Activated CD4-positive, alpha-beta memory T cell treated with anti-CD3 and anti-CD28 coated beads for 36 hours (primary cell): ENCODE measurements at regions not wholly inside any gene's neighbourhood (a gene's known extent, or its start where the extent isn't known, plus 50 kb on each side); places are given as distances from the start of the nearest gene placed in this dataset.

Experiments used
- CTCF ChIA-PET: fragments of 350-600 bp; sonication (Branson Sonifier 250); formaldehyde crosslinking; loops from one replicate; lab custom pipeline; 2021; ENCODE audit warnings: antibody characterized with exemption, inconsistent platforms; lab: Charles Lee
- POLR2A ChIA-PET: fragments of 350-600 bp; sonication (Branson Sonifier 250); formaldehyde crosslinking; loops from one replicate; lab custom pipeline; 2021; ENCODE audit warnings: antibody characterized with exemption; lab: Charles Lee
- DNase-seq: peaks from one replicate; pipeline ENCODE4 v3.0.0-alpha.2; 2020
- H3K27ac Mint-ChIP-seq: one replicate; pipeline ENCODE4 v1.8.0; 2021; ENCODE audit warnings: mixed read lengths
- H3K27me3 Mint-ChIP-seq: one replicate; pipeline ENCODE4 v1.8.0; 2021; ENCODE audit warnings: mixed read lengths
- H3K36me3 Mint-ChIP-seq: one replicate; pipeline ENCODE4 v1.8.0; 2021; ENCODE audit warnings: mixed read lengths
- H3K4me1 Mint-ChIP-seq: one replicate; pipeline ENCODE4 v1.8.0; 2021; ENCODE audit warnings: low read depth, mixed read lengths
- H3K4me3 Mint-ChIP-seq: one replicate; pipeline ENCODE4 v1.8.0; 2021; ENCODE audit warnings: mild to moderate bottlenecking, mixed read lengths
- H3K9me3 Mint-ChIP-seq: one replicate; pipeline ENCODE4 v1.8.0; 2021; ENCODE audit warnings: mixed read lengths
- intact Hi-C: fragments of 100-400 bp; cut with micrococcal nuclease; formaldehyde crosslinking; loops from one replicate; pipeline ENCODE4 v1.15.1; 2023

GRCh38 chr4:181259081-181259709 lies 984.0 kb upstream of the TENM3 start:
- ChIA-PET CTCF (no interaction called here), POLR2A (no interaction called here)
- no peak overlapping the region for H3K27ac Mint-ChIP-seq
- no peaks in the 10 kb centered on the region for H3K27me3 Mint-ChIP-seq
- DNase-seq = no peak
- H3K4me3 Mint-ChIP-seq = no peak overlapping the region
- H3K4me1 Mint-ChIP-seq = no peaks in the 10 kb centered on the region
- H3K36me3 Mint-ChIP-seq = no peaks in the 10 kb centered on the region
- peaks cover 2% of the 10 kb centered on the region for H3K9me3 Mint-ChIP-seq
- intact Hi-C loops = no loop called here

DNA sequence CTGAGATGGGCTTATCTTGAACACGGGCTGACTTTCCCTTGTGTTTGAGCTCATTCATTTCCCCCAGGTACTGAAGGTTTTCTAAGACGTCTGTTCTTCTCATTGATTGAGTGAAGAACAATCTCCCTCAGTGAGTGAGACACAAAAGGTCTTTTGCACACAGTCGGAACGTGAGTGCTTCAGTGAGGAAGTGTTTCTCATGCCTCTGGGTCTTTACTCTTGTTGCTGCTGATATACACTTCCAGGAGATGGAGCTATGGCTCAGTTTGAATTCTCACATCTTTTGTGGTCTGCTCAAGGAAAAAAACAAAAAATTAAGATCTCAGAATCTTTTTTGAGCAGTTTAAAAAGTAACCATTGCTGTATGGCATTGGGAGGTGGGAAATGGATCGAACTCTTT lies 981.9 kb upstream of the TENM3 start:
- Mint-ChIP-seq H3K4me3 (no peak overlapping the region), H3K36me3 (no peaks in the 10 kb centered on the region), H3K27me3 (no peaks in the 10 kb centered on the region), H3K27ac (no peak overlapping the region), H3K4me1 (no peaks in the 10 kb centered on the region), H3K9me3 (no peaks in the 10 kb centered on the region)
- intact Hi-C loops = no loop called here
- ChIA-PET CTCF (interaction anchor here (0.9 kb wide), 1 partner anchor 16 kb away, joined by 3 read pairs; no protein-coding TSS in a partner anchor), POLR2A (no interaction called here)
- no peak for DNase-seq

GRCh38 chr4:181264893-181265292 lies 978.3 kb upstream of the TENM3 start:
- no peaks in the 10 kb centered on the region for H3K27me3 Mint-ChIP-seq
- CTCF ChIA-PET = no interaction called here
- POLR2A ChIA-PET = no interaction called here
- intact Hi-C loops = no loop called here
- H3K4me3 Mint-ChIP-seq = no peak overlapping the region
- no peak overlapping the region for H3K27ac Mint-ChIP-seq
- no peaks in the 10 kb centered on the region for H3K9me3 Mint-ChIP-seq
- no peak for DNase-seq
- H3K36me3 Mint-ChIP-seq = no peaks in the 10 kb centered on the region
- no peaks in the 10 kb centered on the region for H3K4me1 Mint-ChIP-seq

DNA sequence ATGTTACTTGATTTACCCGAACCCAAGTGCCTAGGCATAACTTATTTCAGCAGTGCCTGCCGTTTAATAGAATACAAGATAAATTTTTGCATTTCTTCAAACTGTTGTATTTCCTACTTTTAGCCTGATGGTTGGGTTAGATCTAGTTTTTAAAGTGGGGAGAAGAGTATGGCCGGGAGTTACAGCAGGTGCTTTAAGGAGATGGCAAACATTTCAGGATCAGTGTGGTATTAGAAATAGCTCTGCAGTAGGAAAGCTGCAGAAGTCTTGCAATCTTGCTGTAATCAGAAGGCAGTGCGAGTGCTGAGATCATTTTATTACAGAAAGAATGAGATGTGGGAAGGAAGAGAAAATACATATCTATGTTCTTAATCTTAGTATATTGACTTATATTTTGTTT lies 977.8 kb upstream of the TENM3 start:
- no peak for DNase-seq
- intact Hi-C loops = no loop called here
- CTCF ChIA-PET = no interaction called here
- POLR2A ChIA-PET = no interaction called here
- Mint-ChIP-seq H3K27me3 (no peaks in the 10 kb centered on the region), H3K4me3 (no peak overlapping the region), H3K4me1 (no peaks in the 10 kb centered on the region), H3K36me3 (no peaks in the 10 kb centered on the region), H3K9me3 (no peaks in the 10 kb centered on the region), H3K27ac (no peak overlapping the region)

DNA sequence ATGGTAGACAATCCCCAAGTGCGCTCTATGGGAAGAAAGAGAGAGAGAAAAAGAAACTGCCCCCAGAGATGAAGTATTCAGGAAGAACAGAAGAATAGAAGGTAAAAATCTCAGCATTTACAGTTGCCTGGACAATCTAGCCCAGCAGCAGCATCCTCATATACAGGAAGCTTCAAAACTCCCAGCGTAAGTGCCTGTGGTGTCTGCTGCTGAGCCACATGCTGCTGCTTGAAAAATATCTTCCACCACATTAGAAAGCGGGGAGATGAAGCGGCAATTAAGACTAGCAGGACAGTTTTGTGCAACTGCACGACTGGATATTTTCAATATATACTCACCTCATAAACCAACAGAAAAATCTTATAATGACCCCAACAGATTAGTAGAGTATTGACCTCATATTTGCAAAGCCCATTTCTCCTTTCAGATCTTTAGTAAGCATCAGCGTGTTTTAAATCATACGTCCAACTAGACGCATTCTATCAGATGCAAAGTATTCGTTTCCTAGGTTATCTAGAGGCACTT lies 972.0 kb upstream of the TENM3 start:
- intact Hi-C loops = no loop called here
- POLR2A ChIA-PET = no interaction called here
- H3K9me3 Mint-ChIP-seq = no peaks in the 10 kb centered on the region

DNA sequence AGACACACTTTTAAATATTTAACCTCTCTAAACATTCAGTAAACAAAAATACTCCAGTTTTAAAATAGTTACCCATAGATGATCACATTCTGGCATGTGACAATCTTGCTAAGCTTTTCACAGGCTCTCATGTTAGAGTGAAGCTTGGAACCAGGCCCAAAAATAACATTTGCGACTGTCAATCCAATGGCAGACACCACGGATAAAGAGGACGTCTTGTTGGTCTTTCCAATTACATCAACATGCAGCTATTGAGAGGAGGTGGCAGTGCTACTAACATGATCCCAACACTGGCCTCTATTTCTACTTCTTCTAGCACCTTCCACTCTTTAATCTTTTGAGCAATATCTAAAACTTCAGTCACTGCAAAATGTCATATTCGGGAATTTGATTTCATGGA lies 970.8 kb upstream of the TENM3 start:
- DNase-seq = no peak
- Mint-ChIP-seq H3K4me1 (no peaks in the 10 kb centered on the region), H3K27ac (no peak overlapping the region), H3K36me3 (no peaks in the 10 kb centered on the region), H3K27me3 (no peaks in the 10 kb centered on the region), H3K9me3 (no peaks in the 10 kb centered on the region), H3K4me3 (no peak overlapping the region)
- ChIA-PET POLR2A (no interaction called here), CTCF (no interaction called here)
- intact Hi-C loops = no loop called here

More for the DNA sequence above, 972.0 kb upstream of the TENM3 start:
- Mint-ChIP-seq H3K27me3 (no peaks in the 10 kb centered on the region), H3K4me1 (no peaks in the 10 kb centered on the region), H3K4me3 (no peak overlapping the region), H3K36me3 (no peaks in the 10 kb centered on the region), H3K27ac (no peak overlapping the region)
- CTCF ChIA-PET = interaction anchor here (1.0 kb wide), 1 partner anchor 128 kb away, joined by 3 read pairs; no protein-coding TSS in a partner anchor
- no peak for DNase-seq

DNA sequence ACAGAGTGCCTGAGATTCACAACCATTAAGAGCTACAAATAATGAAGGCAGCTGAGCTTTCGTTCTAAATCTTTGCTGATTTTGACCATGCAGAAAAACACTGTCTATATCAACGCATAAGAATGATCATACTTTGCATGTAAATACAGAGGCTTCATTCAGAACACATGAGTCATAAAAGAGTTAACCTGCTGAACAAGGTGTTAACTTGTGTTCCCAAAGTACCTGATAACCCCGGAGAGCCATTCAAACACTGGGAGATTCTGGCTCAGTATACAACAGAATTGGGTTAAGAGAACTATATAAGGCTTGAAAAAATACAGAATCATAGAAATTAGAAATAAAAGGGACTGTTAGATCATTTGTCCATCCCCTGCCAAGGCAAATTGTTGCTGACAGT lies 964.3 kb upstream of the TENM3 start:
- ChIA-PET CTCF (no interaction called here), POLR2A (no interaction called here)
- no peaks in the 10 kb centered on the region for H3K36me3 Mint-ChIP-seq
- H3K4me1 Mint-ChIP-seq = no peaks in the 10 kb centered on the region
- H3K9me3 Mint-ChIP-seq = peaks cover 5% of the 10 kb centered on the region
- no peaks in the 10 kb centered on the region for H3K27me3 Mint-ChIP-seq
- H3K4me3 Mint-ChIP-seq = no peak overlapping the region
- intact Hi-C loops = no loop called here
- no peak overlapping the region for H3K27ac Mint-ChIP-seq
- DNase-seq = no peak

DNA sequence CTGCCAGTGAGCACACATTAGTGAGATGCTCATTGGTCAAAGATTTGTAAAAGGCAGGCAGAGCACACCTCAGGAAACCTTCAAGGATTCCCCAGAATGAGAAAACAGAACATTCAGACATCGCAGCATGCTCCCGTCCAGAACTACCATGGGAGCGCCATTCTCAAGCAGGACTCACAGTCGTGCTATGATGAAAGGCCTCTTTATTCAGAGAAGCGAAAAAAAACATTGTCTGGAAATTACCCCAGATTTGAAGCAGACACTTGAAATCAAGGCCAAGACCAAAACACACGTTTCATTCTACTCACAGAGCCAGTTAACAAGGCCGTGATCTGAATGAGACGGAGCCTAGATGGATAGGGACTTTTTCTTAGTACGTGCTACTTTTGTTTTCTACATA lies 961.8 kb upstream of the TENM3 start:
- no peaks in the 10 kb centered on the region for H3K27me3 Mint-ChIP-seq
- intact Hi-C loops = no loop called here
- H3K4me3 Mint-ChIP-seq = no peak overlapping the region

DNA sequence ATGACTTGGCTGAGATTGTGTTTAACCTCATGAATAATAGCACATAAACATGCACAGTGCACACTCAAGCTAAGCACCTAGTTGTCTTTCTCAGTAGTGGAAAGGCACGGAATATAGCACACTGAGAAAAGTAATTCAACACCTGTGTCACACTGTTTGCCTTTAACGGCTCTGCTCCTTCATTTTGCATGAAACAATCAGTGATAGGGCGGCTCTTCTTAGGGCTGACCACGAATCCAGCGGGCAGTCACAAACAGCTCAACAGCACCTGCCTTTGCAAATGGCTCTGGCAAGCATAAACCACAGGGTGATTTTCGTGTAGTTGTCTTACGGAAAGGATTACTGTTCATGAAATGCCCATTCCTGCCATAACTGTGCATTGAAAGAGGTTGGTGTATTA lies 954.0 kb upstream of the TENM3 start:
- H3K27me3 Mint-ChIP-seq = no peaks in the 10 kb centered on the region
- ChIA-PET POLR2A (no interaction called here), CTCF (no interaction called here)
- peaks cover 2% of the 10 kb centered on the region for H3K9me3 Mint-ChIP-seq
- no peak for DNase-seq
- H3K4me1 Mint-ChIP-seq = no peaks in the 10 kb centered on the region
- no peak overlapping the region for H3K4me3 Mint-ChIP-seq
- no peak overlapping the region for H3K27ac Mint-ChIP-seq
- H3K36me3 Mint-ChIP-seq = no peaks in the 10 kb centered on the region
- intact Hi-C loops = no loop called here

More for the DNA sequence above, 961.8 kb upstream of the TENM3 start:
- no peaks in the 10 kb centered on the region for H3K36me3 Mint-ChIP-seq
- no peaks in the 10 kb centered on the region for H3K4me1 Mint-ChIP-seq
- no peak overlapping the region for H3K27ac Mint-ChIP-seq
- H3K9me3 Mint-ChIP-seq = peaks cover 8% of the 10 kb centered on the region
- CTCF ChIA-PET = no interaction called here
- no peak for DNase-seq
- POLR2A ChIA-PET = no interaction called here

DNA sequence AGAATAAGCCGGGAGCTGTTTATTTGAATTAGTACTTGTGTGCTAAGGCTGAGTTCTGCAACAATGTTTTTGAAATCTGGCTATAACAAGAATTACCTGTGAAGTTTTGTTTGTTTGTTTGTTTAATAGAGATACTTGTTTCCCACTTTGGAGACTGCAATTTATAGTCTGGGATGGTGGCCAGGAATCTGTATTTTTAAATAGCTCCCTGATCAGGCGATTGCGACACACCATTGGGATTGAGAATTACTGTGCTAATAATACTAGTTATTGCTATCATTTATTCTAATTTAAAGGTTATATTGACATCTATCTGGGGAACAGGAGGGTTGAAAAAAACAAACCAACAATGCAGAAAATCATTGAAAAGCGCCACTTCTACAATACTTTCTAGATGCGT lies 951.6 kb upstream of the TENM3 start:
- CTCF ChIA-PET = no interaction called here
- Mint-ChIP-seq H3K9me3 (no peaks in the 10 kb centered on the region), H3K36me3 (no peaks in the 10 kb centered on the region), H3K27me3 (no peaks in the 10 kb centered on the region), H3K4me3 (no peak overlapping the region), H3K27ac (no peak overlapping the region), H3K4me1 (no peaks in the 10 kb centered on the region)
- intact Hi-C loops = no loop called here
- DNase-seq = no peak
- POLR2A ChIA-PET = no interaction called here

DNA sequence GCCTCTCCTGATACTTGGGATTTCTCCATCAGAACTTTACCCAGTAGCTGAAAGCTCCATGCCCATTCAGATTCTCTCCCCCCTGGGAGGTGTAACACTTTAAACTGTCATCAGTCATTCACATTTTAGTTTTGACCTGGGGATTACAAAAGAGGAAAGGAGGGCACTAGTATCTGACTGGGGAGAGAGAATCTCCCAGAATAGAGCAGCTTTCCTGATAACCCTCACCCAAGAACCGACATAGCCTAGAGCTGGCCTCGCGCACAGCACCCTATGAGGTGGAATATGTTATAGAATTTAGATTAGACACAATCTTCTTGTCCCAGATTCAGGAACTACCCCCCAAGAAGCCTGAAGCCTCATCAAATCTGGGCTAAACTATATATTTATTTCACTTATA lies 950.2 kb upstream of the TENM3 start:
- Mint-ChIP-seq H3K27ac (no peak overlapping the region), H3K4me3 (no peak overlapping the region), H3K4me1 (no peaks in the 10 kb centered on the region), H3K36me3 (no peaks in the 10 kb centered on the region), H3K9me3 (peaks cover 8% of the 10 kb centered on the region), H3K27me3 (no peaks in the 10 kb centered on the region)
- intact Hi-C loops = no loop called here
- DNase-seq = no peak
- CTCF ChIA-PET = no interaction called here
- POLR2A ChIA-PET = interaction anchor here (0.6 kb wide), 1 partner anchor 806 kb away, joined by 8 read pairs; no protein-coding TSS in a partner anchor

GRCh38 chr4:181293541-181293940 lies 949.7 kb upstream of the TENM3 start:
- intact Hi-C loops = no loop called here
- POLR2A ChIA-PET = no interaction called here
- H3K9me3 Mint-ChIP-seq = peaks cover 8% of the 10 kb centered on the region
- H3K4me3 Mint-ChIP-seq = no peak overlapping the region
- H3K27ac Mint-ChIP-seq = no peak overlapping the region
- H3K4me1 Mint-ChIP-seq = no peaks in the 10 kb centered on the region
- H3K27me3 Mint-ChIP-seq = no peaks in the 10 kb centered on the region
- CTCF ChIA-PET = no interaction called here
- no peak for DNase-seq
- no peaks in the 10 kb centered on the region for H3K36me3 Mint-ChIP-seq

DNA sequence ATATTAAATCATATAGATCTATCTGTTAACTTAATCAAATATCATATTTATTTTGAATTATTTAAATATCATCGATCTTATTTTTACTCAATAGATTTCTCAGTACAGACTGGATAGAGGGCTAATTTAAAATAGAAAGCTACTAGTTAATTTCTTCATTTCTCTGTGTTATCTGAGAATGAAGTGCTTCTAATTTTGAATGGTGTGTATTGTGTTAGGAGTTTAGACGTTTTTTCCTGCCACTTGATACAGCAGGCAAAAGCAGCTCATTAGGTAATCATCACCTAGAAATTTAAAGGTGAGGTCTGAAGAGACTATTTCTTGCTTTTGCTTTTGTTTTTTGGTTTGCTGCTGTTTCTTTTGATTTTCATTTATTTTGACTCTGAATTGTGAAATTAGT lies 948.8 kb upstream of the TENM3 start:
- POLR2A ChIA-PET = no interaction called here
- no peak overlapping the region for H3K4me3 Mint-ChIP-seq

More for the DNA sequence above, 948.8 kb upstream of the TENM3 start:
- H3K4me1 Mint-ChIP-seq = no peaks in the 10 kb centered on the region
- no peak for DNase-seq
- H3K27me3 Mint-ChIP-seq = no peaks in the 10 kb centered on the region
- CTCF ChIA-PET = no interaction called here
- no peak overlapping the region for H3K27ac Mint-ChIP-seq
- H3K9me3 Mint-ChIP-seq = peaks cover 8% of the 10 kb centered on the region
- intact Hi-C loops = no loop called here
- no peaks in the 10 kb centered on the region for H3K36me3 Mint-ChIP-seq
